Muscle of leg (tissue), 3 donors: ENCODE measurements at regions not wholly inside any gene's neighbourhood (a gene's known extent, or its start where the extent isn't known, plus 50 kb on each side); places are given as distances from the start of the nearest gene placed in this dataset.
"Not testable (repeated sequence)": the region's sequence is repeated elsewhere in the genome, so short reads cannot be mapped to it uniquely, and the experiment has no call there.

Experiments
- DNase-seq: peaks from one replicate; pipeline ENCODE4 v3.0.0; 2013
- H3K27ac ChIP-seq: one replicate; pipeline ENCODE4 v1.5.1; 2013; ENCODE audit warnings: mild to moderate bottlenecking, low read length, control low read depth
- H3K27me3 ChIP-seq: one replicate; pipeline ENCODE4 v1.6.1; 2013; ENCODE audit warnings: low read length; ENCODE audit not compliant: control insufficient read depth, insufficient read depth
- H3K36me3 ChIP-seq: one replicate; pipeline ENCODE4 v1.6.1; 2013; ENCODE audit warnings: low read length; ENCODE audit not compliant: control insufficient read depth, insufficient read depth
- H3K4me1 ChIP-seq: one replicate; pipeline ENCODE4 v1.6.1; 2013; ENCODE audit warnings: low read length; ENCODE audit not compliant: control insufficient read depth, insufficient read depth
- H3K4me3 ChIP-seq: one replicate; pipeline ENCODE4 v1.5.1; 2013; ENCODE audit warnings: low read length, control low read depth
- H3K9me3 ChIP-seq: replicated peaks from 2 replicates; pipeline ENCODE4 v1.6.1; 2013; ENCODE audit warnings: low read depth, low read length; ENCODE audit not compliant: control insufficient read depth
- whole genome bisulfite sequencing: methylation state at CpG from one replicate; pipeline ENCODE4 v1.1.5; 2013; ENCODE audit warnings: missing lambda C conversion rate; ENCODE audit not compliant: insufficient coverage; 5-methylcytosine and 5-hydroxymethylcytosine counted together

DNA sequence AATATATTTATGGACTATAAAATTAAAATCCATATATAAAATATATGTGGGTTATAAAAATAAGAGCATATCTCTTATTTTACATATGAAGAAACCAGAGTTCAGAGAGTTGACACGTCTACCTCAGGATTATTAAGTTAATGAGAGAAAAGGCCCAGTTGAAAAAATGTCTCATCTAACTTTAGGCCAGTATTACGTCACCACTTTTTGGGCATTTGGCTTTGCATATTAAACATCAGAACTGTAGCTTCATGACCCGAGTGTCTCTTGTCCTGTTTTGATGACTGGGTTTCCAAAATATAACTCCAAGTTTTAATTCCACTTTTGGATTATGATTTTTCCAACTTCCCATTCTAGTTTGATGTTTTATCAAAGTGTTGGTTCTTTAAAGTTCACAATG lies 1026.1 kb downstream of the SLC6A15 start:
- no CpG with 5 or more reads among the region's 3 CpGs for WGBS
- Histone ChIP-seq H3K27me3 (no peaks in the 10 kb centered on the region), H3K36me3 (no peaks in the 10 kb centered on the region), H3K4me3 (no peak overlapping the region), H3K27ac (no peak overlapping the region), H3K4me1 (no peaks in the 10 kb centered on the region), H3K9me3 (no peaks in the 10 kb centered on the region)
- no peak for DNase-seq

DNA sequence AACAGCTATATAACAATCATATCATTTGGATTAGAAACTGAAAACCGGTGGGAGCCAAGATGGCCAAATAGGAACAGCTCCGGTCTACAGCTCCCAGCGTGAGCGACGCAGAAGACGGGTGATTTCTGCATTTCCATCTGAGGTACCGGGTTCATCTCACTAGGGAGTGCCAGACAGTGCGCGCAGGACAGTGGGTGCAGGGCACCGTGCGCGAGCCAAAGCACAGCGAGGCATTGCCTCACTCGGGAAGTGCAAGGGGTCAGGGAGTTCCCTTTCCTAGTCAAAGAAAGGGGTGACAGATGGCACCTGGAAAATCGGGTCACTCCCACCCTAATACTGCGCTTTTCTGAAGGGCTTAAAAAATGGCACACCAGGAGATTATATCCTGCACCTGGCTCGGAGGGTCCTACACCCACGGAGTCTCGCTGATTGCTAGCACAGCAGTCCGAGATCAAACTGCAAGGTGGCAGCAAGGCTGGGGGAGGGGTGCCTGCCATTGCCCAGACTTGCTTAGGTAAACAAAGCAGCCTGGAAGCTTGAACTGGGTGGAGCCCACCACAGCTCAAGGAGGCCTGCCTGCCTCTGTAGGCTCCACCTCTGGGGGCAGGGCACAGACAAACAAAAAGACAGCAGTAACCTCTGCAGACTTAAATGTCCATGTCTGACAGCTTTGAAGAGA lies 1041.5 kb downstream of the SLC6A15 start:
- H3K4me1 ChIP-seq, H3K27me3 ChIP-seq, DNase-seq, H3K4me3 ChIP-seq, H3K27ac ChIP-seq, H3K36me3 ChIP-seq, H3K9me3 ChIP-seq: not testable (repeated sequence)
- WGBS, result 96% methylated on average over 13 of the region's 20 CpGs

DNA sequence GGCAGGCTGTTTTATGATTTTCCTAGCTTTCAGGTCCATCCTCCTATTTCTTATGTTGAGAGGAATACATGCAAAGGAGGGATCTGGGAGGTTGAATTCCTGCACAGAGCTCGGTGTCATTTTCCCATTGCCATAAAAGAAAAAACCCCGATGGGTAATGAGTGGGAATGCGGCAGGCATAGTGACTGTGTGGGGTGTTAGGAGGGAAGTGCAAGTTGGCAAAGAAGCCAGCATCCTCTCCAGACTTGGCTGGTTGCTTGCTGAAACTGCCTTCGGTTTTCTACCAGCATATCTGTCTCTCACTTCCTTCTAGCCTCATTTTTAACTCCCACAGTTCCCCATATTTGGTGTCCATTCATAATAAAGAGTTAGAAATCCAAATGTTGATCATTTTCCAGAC lies 1046.1 kb downstream of the SLC6A15 start:
- no peaks in the 10 kb centered on the region for H3K27me3 ChIP-seq
- WGBS, result 90% methylated on average over 2 of the region's 4 CpGs
- no peaks in the 10 kb centered on the region for H3K9me3 ChIP-seq

DNA sequence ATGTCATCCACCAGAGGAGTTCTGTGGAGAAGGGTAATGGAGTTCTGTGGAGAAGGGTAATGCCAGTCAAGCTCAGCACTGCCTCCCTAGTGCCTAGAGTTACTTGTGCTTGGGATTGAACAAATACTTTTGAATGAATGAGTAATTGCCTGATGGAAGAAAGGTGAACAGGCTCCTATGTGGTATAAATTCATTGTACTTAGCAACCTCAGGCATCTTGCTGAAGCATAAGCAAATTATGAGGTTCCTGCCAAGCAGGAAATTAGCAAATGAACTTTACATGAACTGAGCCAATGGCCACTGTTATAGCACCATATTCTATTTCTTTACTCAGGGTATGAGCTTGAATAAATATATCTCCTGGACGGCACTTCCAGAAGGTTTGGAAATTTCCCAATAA lies 1047.2 kb downstream of the SLC6A15 start:
- Histone ChIP-seq H3K27me3 (no peaks in the 10 kb centered on the region), H3K4me1 (no peaks in the 10 kb centered on the region), H3K4me3 (no peak overlapping the region), H3K36me3 (no peaks in the 10 kb centered on the region), H3K27ac (no peak overlapping the region), H3K9me3 (no peaks in the 10 kb centered on the region)
- no peak for DNase-seq
- WGBS, result no CpG with 5 or more reads among the region's 1 CpG

More for the DNA sequence above, 1046.1 kb downstream of the SLC6A15 start:
- DNase-seq, result no peak
- Histone ChIP-seq H3K4me3 (no peak overlapping the region), H3K36me3 (no peaks in the 10 kb centered on the region), H3K4me1 (no peaks in the 10 kb centered on the region), H3K27ac (no peak overlapping the region)

DNA sequence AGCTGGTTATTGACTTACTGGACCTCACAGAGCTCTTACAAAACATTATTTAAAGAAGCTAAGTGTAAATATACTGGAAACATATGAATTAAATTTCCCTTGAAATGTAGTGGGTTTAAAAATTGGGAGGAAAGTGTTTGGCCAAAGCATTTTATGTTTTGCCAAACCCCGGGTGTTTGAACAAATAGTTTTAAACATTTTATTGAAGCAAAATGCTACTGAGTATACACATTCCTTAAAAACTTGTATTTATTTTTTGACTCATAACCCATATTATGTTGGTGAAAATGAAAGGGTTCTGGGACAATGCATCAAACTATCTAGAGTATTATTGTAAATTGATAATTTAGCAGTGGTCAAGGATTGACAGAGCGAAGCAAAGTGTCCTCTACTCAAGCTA lies 1048.5 kb downstream of the SLC6A15 start:
- no peaks in the 10 kb centered on the region for H3K4me1 ChIP-seq
- DNase-seq, result no peak
- no peaks in the 10 kb centered on the region for H3K9me3 ChIP-seq
- no CpG with 5 or more reads among the region's 2 CpGs for WGBS
- H3K27me3 ChIP-seq, result no peaks in the 10 kb centered on the region
- H3K27ac ChIP-seq, result no peak overlapping the region
- no peak overlapping the region for H3K4me3 ChIP-seq
- H3K36me3 ChIP-seq, result no peaks in the 10 kb centered on the region

DNA sequence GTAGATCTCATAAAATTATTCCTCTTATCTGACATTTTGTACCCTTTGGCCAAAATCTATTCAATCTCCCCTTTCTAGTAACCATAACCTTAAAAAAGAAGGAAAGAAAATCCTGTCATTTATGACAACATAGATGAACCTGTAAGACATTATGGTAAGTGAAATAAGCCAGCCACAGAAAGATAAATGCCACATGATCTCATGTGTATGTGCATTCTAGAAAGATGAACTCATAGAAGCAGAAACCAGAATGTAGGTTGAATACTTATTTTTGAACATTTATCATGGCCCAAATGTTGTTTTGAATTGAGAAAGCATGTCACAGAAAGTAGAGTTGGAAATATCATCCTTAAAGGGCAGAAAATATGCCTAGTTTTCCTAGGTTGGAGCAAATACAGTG lies 1053.6 kb downstream of the SLC6A15 start:
- Histone ChIP-seq H3K9me3 (peaks cover 23% of the 10 kb centered on the region), H3K36me3 (no peaks in the 10 kb centered on the region), H3K27ac (no peak overlapping the region), H3K4me1 (no peaks in the 10 kb centered on the region), H3K27me3 (no peaks in the 10 kb centered on the region), H3K4me3 (no peak overlapping the region)
- no peak for DNase-seq

DNA sequence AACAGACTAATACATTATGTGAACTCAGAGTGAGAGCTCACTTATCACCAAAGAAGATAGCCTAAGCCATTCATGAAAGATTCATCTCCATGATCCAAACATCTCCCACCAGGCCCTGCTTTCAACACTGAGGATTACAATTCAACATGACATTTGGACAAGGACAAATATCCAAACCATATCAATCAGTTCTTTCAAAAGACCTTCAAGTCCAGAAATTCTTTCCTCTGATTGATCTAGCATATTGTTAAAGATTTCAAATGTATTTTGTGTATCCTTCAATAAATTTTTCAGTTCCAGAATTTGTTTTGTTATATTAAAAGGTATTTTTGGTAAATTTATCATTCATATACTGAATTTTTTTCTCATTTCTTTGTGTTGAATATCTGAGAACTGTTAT lies 1055.8 kb downstream of the SLC6A15 start:
- no peaks in the 10 kb centered on the region for H3K36me3 ChIP-seq
- no peak for DNase-seq
- H3K27ac ChIP-seq, result no peak overlapping the region
- H3K4me1 ChIP-seq, result no peaks in the 10 kb centered on the region
- no peaks in the 10 kb centered on the region for H3K27me3 ChIP-seq
- H3K9me3 ChIP-seq, result peaks cover 23% of the 10 kb centered on the region
- H3K4me3 ChIP-seq, result no peak overlapping the region

DNA sequence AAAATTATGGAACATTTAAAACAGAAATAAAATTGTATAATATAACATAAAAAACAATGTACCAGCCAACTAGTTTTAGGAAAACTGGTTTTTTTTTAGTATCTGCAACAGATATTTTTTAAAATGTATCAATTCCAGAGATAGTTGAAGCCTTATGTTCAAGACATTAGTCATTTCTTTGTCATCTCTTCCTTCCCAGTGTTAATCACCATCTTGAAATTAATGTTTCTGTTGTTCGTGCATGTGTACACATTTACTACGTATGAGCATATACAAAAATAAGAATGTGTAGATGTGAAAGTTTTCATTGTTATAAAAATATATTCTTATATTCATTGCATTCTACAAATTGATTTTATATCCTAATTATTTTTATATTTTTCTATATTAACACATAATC lies 1062.1 kb downstream of the SLC6A15 start:
- peaks cover 2% of the 10 kb centered on the region for H3K9me3 ChIP-seq
- no peaks in the 10 kb centered on the region for H3K4me1 ChIP-seq
- no CpG with 5 or more reads among the region's 2 CpGs for WGBS

DNA sequence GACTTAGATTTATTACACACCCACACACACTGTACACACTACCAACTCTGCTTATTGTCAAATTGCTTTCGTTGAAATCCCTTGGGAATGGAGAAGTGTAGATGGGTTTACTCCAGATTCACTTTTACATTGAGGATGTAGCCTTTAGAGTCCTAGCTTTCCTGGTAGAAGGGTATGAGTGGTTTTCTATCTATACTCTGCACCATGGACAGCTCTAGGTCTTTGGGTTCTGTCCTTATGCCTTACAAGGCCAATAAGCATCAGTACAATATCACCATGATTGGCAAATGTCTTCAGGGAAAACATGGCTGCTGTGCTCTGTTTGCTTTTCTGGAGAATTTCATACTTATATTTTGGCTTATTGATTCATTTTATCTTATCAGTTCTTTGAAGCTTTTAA lies 1063.9 kb downstream of the SLC6A15 start:
- Histone ChIP-seq H3K4me1 (no peaks in the 10 kb centered on the region), H3K27ac (no peak overlapping the region), H3K9me3 (no peaks in the 10 kb centered on the region), H3K4me3 (no peak overlapping the region), H3K36me3 (no peaks in the 10 kb centered on the region), H3K27me3 (no peaks in the 10 kb centered on the region)
- no peak for DNase-seq
- no CpG with 5 or more reads among the region's 1 CpG for WGBS

More for the DNA sequence above, 1062.1 kb downstream of the SLC6A15 start:
- DNase-seq, result no peak
- Histone ChIP-seq H3K4me3 (no peak overlapping the region), H3K36me3 (no peaks in the 10 kb centered on the region), H3K27me3 (no peaks in the 10 kb centered on the region), H3K27ac (no peak overlapping the region)

DNA sequence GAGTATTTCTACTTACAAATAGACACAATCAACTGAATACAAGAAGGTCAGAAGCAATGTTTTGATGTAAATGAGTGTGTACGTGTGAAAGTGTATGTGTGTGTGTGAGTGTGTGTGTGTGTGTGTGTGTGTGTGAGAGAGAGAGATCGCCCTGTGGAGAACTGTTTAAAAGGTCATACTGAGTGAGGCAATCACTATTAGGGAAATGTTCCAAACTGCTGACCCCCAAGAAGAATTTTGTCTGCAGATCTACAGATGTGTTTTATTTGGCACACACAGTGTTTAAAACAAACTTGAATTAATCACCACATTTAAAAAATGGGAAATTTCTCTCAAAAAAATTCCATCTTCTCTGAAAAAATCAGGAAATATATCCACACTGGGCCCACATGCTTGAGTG lies 1069.1 kb downstream of the SLC6A15 start:
- WGBS, result 79% methylated on average over 2 of the region's 2 CpGs
- Histone ChIP-seq H3K36me3 (no peaks in the 10 kb centered on the region), H3K4me3 (no peak overlapping the region), H3K27ac (no peak overlapping the region), H3K27me3 (no peaks in the 10 kb centered on the region), H3K9me3 (no peaks in the 10 kb centered on the region), H3K4me1 (no peaks in the 10 kb centered on the region)
- DNase-seq, result no peak

DNA sequence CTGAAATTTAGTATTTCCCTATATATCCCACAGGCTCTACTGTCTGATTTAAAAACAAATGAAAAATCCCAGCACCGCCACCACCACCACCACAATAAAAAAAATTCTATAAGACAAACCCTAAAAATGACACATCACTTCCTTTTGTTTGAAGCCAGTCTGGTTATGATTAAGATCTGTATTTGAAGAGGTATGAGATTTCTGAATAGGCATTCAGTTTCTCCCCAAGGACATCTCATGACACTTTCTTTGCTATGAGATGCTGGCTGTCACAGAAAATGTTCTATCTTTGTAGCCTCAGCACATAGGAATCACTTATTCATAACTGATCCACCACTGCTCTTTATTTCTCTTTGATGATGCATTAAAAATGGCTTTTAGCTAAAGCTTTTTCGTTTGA lies 1071.0 kb downstream of the SLC6A15 start:
- WGBS, result no CpG with 5 or more reads among the region's 2 CpGs

More for the DNA sequence above, 1071.0 kb downstream of the SLC6A15 start:
- Histone ChIP-seq H3K27me3 (no peaks in the 10 kb centered on the region), H3K9me3 (no peaks in the 10 kb centered on the region), H3K4me1 (no peaks in the 10 kb centered on the region), H3K4me3 (no peak overlapping the region), H3K36me3 (no peaks in the 10 kb centered on the region), H3K27ac (no peak overlapping the region)
- no peak for DNase-seq
